GM13977 (cell line): ENCODE measurements at regions not wholly inside any gene's neighbourhood (a gene's known extent, or its start where the extent isn't known, plus 50 kb on each side); places are given as distances from the start of the nearest gene placed in this dataset.

Experiments
- DNase-seq: peaks from one replicate; pipeline ENCODE4 v3.0.0; 2012; ENCODE audit warnings: low spot score
- CTCF ChIP-seq: IDR thresholded peaks from 2 replicates; pipeline ENCODE4 v1.5.1; 2012; ENCODE audit warnings: mild to moderate bottlenecking, control low read depth; ENCODE audit not compliant: insufficient read depth; ENCODE audit errors: extremely low read depth, missing control alignments
- in situ Hi-C: fragments of 300-500 bp; cut with MboI; formaldehyde crosslinking; loops from one replicate; pipeline ENCODE4 v1.12.0; 2022; ENCODE audit warnings: low sequenced_read_pairs, low pct_unique_long_range_greater_than_20kb, mixed read lengths, inconsistent platforms; ENCODE audit not compliant: unreplicated experiment

- TF ChIP-seq CTCF: no peak
- no peak for DNase-seq
- in situ Hi-C loops: no loop called here
Observed at GRCh38 chr10:131750973-131751826, 149.6 kb upstream of the PPP2R2D start.

- in situ Hi-C loops: no loop called here
- DNase-seq: no peak
- no peak for TF ChIP-seq CTCF
Observed at GRCh38 chr10:131751827-131752775, 148.7 kb upstream of the PPP2R2D start.

GRCh38 chr10:131753336-131753735 is 147.5 kb upstream of the PPP2R2D start:
- DNase-seq: no peak
- in situ Hi-C loops: no loop called here
- TF ChIP-seq CTCF: no peak

- DNase-seq: no peak
- no peak for TF ChIP-seq CTCF
- in situ Hi-C loops: no loop called here
Observed at GRCh38 chr10:131755200-131755599, 145.6 kb upstream of the PPP2R2D start.

- no peak for DNase-seq
- in situ Hi-C loops: no loop called here
- TF ChIP-seq CTCF: no peak
Observed at GRCh38 chr10:131757285-131758058, 143.3 kb upstream of the PPP2R2D start.
